PC-3 (cell line): ENCODE measurements at regions not wholly inside any gene's neighbourhood (a gene's known extent, or its start where the extent isn't known, plus 50 kb on each side); places are given as distances from the start of the nearest gene placed in this dataset.

Experiments
- CTCF ChIP-seq: fragments of 300-600 bp; sonication (generic); conservative IDR thresholded peaks from 2 replicates; pipeline ENCODE4 v1.5.1; 2017; ENCODE audit warnings: antibody characterized with exemption, low read depth, mild to moderate bottlenecking, low read length
- EZH2 ChIP-seq: fragments of 300-600 bp; sonication (generic); IDR thresholded peaks from one replicate; pipeline ENCODE4 v1.6.1; 2017; ENCODE audit warnings: antibody characterized with exemption, mild to moderate bottlenecking, low read length; ENCODE audit not compliant: unreplicated experiment
- EZH2phosphoT487 ChIP-seq: fragments of 300-600 bp; sonication (generic); IDR thresholded peaks from 2 replicates; pipeline ENCODE4 v1.6.1; 2018; ENCODE audit warnings: mild to moderate bottlenecking, antibody characterized with exemption, low read length, borderline replicate concordance

- no peak for TF ChIP-seq CTCF
- no peak for TF ChIP-seq EZH2
- no peak for TF ChIP-seq EZH2phosphoT487
Measured at GRCh38 chr3:180223268-180223667, 186.5 kb upstream of the PEX5L start.
